GM23338 (cell line): ENCODE measurements at regions not wholly inside any gene's neighbourhood (a gene's known extent, or its start where the extent isn't known, plus 50 kb on each side); places are given as distances from the start of the nearest gene placed in this dataset.

Experiments
- EZH2 ChIP-seq: fragments of 200-600 bp; sonication (generic); IDR thresholded peaks from one replicate; pipeline ENCODE4 v1.8.0; 2017; ENCODE audit warnings: antibody characterized with exemption, mild to moderate bottlenecking, low read depth; ENCODE audit not compliant: unreplicated experiment
- EZH2phosphoT487 ChIP-seq: fragments of 200-600 bp; sonication (generic); IDR thresholded peaks from one replicate; pipeline ENCODE4 v1.8.1; 2018; ENCODE audit warnings: antibody characterized with exemption; ENCODE audit not compliant: unreplicated experiment
- JUNB ChIP-seq: IDR thresholded peaks from one replicate; pipeline ENCODE4 v1.6.1; 2016; ENCODE audit warnings: antibody characterized with exemption; ENCODE audit not compliant: unreplicated experiment
- NANOG ChIP-seq: IDR thresholded peaks from 2 replicates; pipeline ENCODE4 v1.6.1; 2016; ENCODE audit warnings: antibody characterized with exemption, borderline replicate concordance
- POLR2AphosphoS5 ChIP-seq: IDR thresholded peaks from 2 replicates; pipeline ENCODE4 v1.6.1; 2016; ENCODE audit warnings: antibody characterized with exemption, low read depth
- ZNF114 ChIP-seq: fragments of 250-450 bp; sonication (Bioruptor Pico); IDR thresholded peaks from 2 replicates; pipeline ENCODE4 v1.5.0; 2020; ENCODE audit warnings: mild to moderate bottlenecking, moderate library complexity
- ZNF331 ChIP-seq: fragments of 250-450 bp; sonication (Bioruptor Pico); IDR thresholded peaks from 2 replicates; pipeline ENCODE4 v1.5.0; 2020; ENCODE audit warnings: low read depth, mild to moderate bottlenecking, moderate library complexity
- TF ChIP-seq, protein P1 (sequence below), 2 experiments: fragments of 200-600 bp in 1 of 2; sonication (generic) in 1 of 2; conservative IDR thresholded peaks; 2 replicates each; pipeline versions ENCODE4 v1.5.1 to v1.6.1; 2016 to 2017; ENCODE audit warnings: antibody characterized with exemption in 2 of 2, low read depth in 2 of 2, mild to moderate bottlenecking in 2 of 2, moderate library complexity in 1 of 2
- TF ChIP-seq, protein P2 (sequence below): IDR thresholded peaks from 2 replicates; pipeline ENCODE4 v1.6.1; 2016; ENCODE audit warnings: antibody characterized with exemption
- TF ChIP-seq, protein P3 (sequence below): IDR thresholded peaks from one replicate; pipeline ENCODE4 v1.6.1; 2018; ENCODE audit warnings: antibody characterized with exemption; ENCODE audit not compliant: unreplicated experiment

DNA sequence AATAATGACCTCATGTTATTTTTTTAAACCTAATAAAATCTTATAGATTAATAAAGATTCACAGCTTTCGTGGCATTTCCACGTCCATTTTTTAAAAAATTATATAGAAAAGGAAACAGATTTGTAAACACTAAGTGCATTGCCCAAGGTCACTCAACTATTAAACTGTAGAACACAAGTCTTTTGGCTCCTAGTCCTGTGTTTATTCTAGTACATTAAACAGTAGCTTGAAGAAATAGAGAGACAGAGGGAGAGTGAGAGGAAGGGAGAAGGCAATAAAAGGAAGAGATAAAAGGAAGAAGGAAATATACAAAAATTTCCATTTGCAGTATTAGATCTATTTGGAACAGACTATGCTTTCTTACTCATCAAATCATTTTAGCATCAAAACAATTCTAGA is 586.7 kb upstream of the CITED2 start:
- no peak for TF ChIP-seq POLR2AphosphoS5
- TF ChIP-seq, protein P1, sequence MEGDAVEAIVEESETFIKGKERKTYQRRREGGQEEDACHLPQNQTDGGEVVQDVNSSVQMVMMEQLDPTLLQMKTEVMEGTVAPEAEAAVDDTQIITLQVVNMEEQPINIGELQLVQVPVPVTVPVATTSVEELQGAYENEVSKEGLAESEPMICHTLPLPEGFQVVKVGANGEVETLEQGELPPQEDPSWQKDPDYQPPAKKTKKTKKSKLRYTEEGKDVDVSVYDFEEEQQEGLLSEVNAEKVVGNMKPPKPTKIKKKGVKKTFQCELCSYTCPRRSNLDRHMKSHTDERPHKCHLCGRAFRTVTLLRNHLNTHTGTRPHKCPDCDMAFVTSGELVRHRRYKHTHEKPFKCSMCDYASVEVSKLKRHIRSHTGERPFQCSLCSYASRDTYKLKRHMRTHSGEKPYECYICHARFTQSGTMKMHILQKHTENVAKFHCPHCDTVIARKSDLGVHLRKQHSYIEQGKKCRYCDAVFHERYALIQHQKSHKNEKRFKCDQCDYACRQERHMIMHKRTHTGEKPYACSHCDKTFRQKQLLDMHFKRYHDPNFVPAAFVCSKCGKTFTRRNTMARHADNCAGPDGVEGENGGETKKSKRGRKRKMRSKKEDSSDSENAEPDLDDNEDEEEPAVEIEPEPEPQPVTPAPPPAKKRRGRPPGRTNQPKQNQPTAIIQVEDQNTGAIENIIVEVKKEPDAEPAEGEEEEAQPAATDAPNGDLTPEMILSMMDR (conservative IDR thresholded peaks at IDR 0.05; ENCODE audit: low read depth in 2 of 2) = no peak
- no peak for TF ChIP-seq EZH2
- TF ChIP-seq, protein P2, sequence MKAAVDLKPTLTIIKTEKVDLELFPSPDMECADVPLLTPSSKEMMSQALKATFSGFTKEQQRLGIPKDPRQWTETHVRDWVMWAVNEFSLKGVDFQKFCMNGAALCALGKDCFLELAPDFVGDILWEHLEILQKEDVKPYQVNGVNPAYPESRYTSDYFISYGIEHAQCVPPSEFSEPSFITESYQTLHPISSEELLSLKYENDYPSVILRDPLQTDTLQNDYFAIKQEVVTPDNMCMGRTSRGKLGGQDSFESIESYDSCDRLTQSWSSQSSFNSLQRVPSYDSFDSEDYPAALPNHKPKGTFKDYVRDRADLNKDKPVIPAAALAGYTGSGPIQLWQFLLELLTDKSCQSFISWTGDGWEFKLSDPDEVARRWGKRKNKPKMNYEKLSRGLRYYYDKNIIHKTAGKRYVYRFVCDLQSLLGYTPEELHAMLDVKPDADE = no peak
- TF ChIP-seq EZH2phosphoT487 = no peak
- no peak for TF ChIP-seq JUNB
- TF ChIP-seq, protein P3, sequence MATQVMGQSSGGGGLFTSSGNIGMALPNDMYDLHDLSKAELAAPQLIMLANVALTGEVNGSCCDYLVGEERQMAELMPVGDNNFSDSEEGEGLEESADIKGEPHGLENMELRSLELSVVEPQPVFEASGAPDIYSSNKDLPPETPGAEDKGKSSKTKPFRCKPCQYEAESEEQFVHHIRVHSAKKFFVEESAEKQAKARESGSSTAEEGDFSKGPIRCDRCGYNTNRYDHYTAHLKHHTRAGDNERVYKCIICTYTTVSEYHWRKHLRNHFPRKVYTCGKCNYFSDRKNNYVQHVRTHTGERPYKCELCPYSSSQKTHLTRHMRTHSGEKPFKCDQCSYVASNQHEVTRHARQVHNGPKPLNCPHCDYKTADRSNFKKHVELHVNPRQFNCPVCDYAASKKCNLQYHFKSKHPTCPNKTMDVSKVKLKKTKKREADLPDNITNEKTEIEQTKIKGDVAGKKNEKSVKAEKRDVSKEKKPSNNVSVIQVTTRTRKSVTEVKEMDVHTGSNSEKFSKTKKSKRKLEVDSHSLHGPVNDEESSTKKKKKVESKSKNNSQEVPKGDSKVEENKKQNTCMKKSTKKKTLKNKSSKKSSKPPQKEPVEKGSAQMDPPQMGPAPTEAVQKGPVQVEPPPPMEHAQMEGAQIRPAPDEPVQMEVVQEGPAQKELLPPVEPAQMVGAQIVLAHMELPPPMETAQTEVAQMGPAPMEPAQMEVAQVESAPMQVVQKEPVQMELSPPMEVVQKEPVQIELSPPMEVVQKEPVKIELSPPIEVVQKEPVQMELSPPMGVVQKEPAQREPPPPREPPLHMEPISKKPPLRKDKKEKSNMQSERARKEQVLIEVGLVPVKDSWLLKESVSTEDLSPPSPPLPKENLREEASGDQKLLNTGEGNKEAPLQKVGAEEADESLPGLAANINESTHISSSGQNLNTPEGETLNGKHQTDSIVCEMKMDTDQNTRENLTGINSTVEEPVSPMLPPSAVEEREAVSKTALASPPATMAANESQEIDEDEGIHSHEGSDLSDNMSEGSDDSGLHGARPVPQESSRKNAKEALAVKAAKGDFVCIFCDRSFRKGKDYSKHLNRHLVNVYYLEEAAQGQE = no peak
- TF ChIP-seq ZNF114 (CRISPR knock-in tag) = no peak
- no peak for TF ChIP-seq NANOG
- no peak for TF ChIP-seq ZNF331 (CRISPR knock-in tag)
